ENCODE measurements at regions not wholly inside any gene's neighbourhood (a gene's known extent, or its start where the extent isn't known, plus 50 kb on each side); places are given as distances from the start of the nearest gene placed in this dataset.

- Histone ChIP-seq H3K27me3 (ENCODE audit: insufficient read depth, low read length) (no peaks in the 10 kb centered on the region), H3K4me2 (ENCODE audit: insufficient read depth, insufficient read length, low read length) (no peak overlapping the region), H3K79me2 (ENCODE audit: insufficient read depth, low read length) (no peaks in the 10 kb centered on the region), H3K27ac (ENCODE audit: insufficient read length, low read depth, low read length) (no peak overlapping the region), H2BK120ac (ENCODE audit: low read depth, low read length, poor library complexity, severe bottlenecking) (no peak overlapping the region), H4K8ac (replicated peaks; ENCODE audit: insufficient read length, low read depth, low read length) (no peak overlapping the region), H4K91ac (ENCODE audit: insufficient read length, low read depth, low read length) (no peak overlapping the region), H2BK12ac (ENCODE audit: insufficient read length, low read depth, low read length) (no peak overlapping the region), H3K4ac (ENCODE audit: low read depth, low read length) (no peak overlapping the region), H3K4me1 (ENCODE audit: insufficient read depth, low read length) (no peaks in the 10 kb centered on the region), H2BK20ac (ENCODE audit: low read depth, low read length, poor library complexity, severe bottlenecking) (no peak overlapping the region), H2BK15ac (ENCODE audit: low read depth, low read length) (no peak overlapping the region), H3K14ac (ENCODE audit: insufficient read depth, low read length) (no peak overlapping the region), H3K9ac (ENCODE audit: extremely low read depth, insufficient read length, low read length) (no peak overlapping the region), H3K18ac (ENCODE audit: insufficient read length, low read depth, low read length) (no peak overlapping the region), H3K23ac (ENCODE audit: insufficient read length, low read depth, low read length) (no peak overlapping the region), H2AK5ac (ENCODE audit: insufficient read length, low read length) (no peak overlapping the region), H3K23me2 (ENCODE audit: insufficient read length, low read depth, low read length, poor library complexity, severe bottlenecking) (no peaks in the 10 kb centered on the region), H3K56ac (ENCODE audit: insufficient read length, low read depth, low read length) (no peak overlapping the region), H4K5ac (ENCODE audit: insufficient read length, low read depth, low read length) (no peak overlapping the region), H3K79me1 (ENCODE audit: insufficient read depth, low read depth, low read length, poor library complexity, severe bottlenecking) (no peaks in the 10 kb centered on the region), H3K9me3 (ENCODE audit: control insufficient read depth, low read depth, low read length) (peaks cover 10% of the 10 kb centered on the region), H3T11ph (ENCODE audit: low read length) (no peak overlapping the region), H2BK5ac (ENCODE audit: insufficient read length, low read length) (no peak overlapping the region), H2AFZ (ENCODE audit: low read length) (no peak overlapping the region), H4K20me1 (ENCODE audit: control insufficient read depth, insufficient read depth, insufficient read length) (no peaks in the 10 kb centered on the region)
- Mint-ChIP-seq H3K27me3 (ENCODE audit: low read depth) (peaks cover 26% of the 10 kb centered on the region), H3K36me3 (ENCODE audit: insufficient read depth in 1 of 3, low read depth in 3 of 3) (peaks cover 7 to 25% (median 8%) of the 10 kb centered on the region in 3 experiments), H3K4me3 (no peak overlapping the region), H3K4me1 (peaks cover 16 to 20% of the 10 kb centered on the region in 2 experiments), H3K9me3 (peaks cover 21 to 27% of the 10 kb centered on the region in 2 experiments), H3K27ac (no peak overlapping the region)
- TF ChIP-seq CTCF (conservative IDR thresholded peaks at IDR 0.05), result no peak
- no CpG with 5 or more reads among the region's 2 CpGs for WGBS (ENCODE audit: extremely low coverage, insufficient read length, low lambda C conversion rate)
- no peak for DNase-seq
Measured at GRCh38 chr11:134746609-134747008, 334.6 kb upstream of the B3GAT1 start.
